ENCODE measurements at regions not wholly inside any gene's neighbourhood (a gene's known extent, or its start where the extent isn't known, plus 50 kb on each side); places are given as distances from the start of the nearest gene placed in this dataset.

DNA sequence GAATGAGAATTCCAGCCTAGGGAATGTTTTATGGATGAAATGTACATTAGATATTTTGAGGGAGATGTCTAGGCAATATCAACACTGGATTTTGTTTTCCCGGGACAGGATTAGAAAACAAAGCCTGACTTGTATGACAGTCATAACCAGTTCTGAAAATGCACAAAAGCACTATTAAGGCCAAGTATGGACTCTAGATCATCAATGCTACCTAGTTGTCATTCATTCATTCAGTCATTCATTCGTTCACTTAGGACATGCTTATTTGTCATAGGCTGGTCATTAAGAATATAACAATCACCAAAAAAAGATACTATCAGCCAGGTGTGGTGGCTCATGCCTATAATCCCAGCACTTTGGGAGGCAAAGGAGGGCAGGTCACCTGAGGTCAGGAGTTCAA, 511.2 kb downstream of the CMPK2 start:
- no peak for DNase-seq (ENCODE audit: low read depth in 2 of 2)

DNA sequence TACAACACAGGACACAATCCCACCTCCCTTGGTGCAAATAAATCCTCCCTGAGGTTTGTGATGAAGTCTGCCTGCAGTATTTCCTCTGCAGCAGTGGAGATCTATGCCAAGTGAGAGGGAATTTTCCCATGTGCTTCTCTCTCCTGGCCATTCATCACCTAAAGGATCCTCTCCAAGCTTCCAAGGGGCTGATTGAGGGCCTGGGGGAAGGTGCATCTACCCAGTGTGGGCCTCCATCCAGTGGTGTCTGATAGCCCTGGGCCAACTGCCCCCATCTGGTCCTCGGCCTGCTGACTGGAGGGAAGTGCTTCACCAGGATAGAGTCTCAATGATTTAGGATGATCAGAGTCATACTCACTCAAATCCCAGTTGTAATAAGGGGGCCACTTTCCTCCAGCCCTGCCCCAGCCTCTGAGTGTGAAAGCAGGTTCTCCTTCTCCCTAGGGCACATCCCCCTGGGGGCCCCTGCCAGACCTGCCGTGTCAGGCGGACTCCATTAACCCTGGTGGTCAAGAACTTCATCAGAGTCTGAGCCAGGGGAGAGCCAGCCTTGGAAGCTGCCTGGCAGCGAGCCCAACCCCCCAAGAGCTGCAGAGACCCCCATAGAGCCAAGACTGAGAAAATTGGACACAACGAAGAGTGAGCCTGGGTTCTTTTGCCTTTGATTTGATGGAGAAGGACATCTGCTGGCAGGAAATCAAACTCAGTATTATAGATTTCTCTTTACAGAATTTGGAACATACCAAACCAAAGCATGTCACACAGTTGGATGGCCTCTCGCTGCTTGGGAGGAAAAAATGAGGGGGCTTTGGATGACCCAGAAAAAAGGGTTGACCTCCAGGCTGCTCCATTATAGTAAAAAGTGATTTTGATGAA, 509.6 kb downstream of the CMPK2 start:
- no peak for DNase-seq (ENCODE audit: low read depth in 2 of 2)

DNA sequence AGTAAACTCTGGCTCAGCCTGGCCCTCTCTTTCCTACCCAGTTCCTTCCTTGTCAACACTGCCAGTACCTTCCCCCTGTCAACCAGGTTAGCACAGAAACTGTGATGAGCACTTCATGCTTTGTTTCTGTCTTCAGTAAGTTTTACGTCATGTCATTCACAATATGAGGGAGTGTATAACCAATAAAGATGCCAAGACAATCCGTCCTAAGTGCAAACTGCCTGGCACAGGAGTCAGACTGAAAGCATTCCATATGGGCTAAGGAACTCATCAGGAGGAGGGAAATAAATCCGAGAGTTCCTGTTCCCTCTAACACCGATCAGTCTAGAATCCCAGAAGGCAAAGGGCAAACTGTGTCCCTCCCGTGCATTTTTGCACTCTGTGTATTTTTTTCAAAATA, 507.2 kb downstream of the CMPK2 start:
- no peak for DNase-seq (ENCODE audit: low read depth in 2 of 2)

DNA sequence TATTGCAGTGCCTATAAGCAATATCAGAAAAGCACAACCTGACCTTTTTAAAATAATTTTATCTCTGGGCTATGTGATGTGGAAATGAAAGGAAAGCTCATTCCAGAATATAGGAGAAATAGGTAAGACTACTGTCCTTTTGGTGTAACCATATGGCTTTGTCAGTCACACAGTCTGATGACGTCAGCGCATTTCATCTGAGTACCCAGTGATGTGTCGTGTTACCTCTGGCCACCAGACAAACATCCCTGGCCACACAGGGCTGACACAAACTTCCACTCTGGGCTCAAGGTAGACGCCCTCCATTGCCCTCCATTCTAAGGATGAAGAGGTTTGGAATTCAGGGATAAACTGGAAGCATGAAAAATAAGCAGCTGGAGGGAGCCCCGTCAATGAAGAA, 506.7 kb downstream of the CMPK2 start:
- no peak for DNase-seq (ENCODE audit: low read depth in 2 of 2)

DNA sequence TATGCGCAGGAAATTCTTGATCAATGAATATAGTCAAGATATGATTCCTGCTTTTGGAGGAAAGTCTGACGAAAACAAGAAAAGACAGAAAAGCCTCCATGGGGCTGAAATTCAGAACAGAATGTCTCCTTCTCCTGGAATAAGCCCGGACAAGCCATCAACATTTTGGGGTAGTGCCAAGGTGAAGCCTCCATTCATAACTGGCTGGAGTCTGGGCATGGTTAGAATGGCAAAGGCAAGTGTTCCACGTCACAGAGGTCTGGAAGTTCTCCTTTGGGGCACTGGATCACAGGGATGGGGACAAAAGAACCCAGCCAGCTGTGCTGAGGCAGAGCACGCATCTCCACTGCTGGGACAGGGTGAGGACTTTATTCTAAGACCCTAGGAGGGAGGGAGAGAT, 505.7 kb downstream of the CMPK2 start:
- no peak for DNase-seq (ENCODE audit: low read depth in 2 of 2)

DNA sequence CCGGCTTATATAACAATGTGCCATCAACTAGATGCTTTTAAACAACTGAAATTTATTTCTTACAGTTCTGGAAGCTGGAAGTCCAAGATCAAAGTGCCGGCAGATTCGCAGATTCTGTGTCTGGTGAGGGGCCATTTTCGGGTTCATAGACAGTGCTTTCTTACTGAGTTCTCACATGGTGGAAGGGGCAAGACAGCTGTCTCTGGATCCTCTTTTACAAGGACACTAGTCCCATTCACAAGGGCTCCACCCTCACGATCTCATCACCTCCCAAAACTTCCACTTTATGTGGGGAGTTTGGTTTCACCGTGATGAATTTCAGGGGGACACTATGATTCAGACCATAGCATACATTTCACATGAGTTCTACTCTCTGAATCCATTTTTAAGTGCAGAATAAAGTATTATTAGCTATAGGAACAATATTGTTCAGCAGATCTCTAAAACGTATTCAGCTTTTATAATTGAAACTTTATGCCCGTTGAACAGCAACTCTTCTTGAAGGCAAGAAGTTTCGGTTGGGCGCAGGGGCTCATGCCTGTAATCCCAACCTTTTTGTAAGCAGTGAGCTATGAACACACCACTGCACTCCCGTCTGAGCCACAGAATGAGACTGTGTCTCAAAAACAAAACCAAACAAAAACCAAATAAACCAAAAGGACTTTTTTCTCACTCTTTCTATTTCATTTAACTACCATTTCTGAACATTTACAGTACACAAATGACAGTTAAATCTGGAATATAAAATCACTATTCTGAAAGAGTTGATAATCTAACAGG, 502.8 kb downstream of the CMPK2 start:
- DNase-seq (ENCODE audit: low read depth in 2 of 2): no peak

DNA sequence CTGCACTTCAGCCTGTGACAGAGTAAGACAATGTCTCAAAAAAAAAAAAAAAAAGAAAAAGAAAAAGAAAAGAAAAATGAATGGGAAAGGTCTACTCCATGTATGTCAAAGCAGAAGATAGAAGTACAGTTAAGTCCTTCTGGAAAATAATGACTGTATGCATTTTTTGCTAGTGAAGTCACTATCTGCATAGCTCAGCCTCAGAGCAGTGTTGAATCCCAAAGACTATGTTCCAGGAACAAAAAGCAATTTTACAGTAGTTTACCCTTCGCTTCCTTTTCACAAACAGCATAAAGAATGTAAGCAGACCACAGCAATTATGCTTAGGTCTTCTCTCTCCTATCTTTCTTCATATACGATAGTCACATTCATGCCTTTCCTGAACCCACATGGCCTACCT, 497.4 kb downstream of the CMPK2 start:
- no peak for DNase-seq (ENCODE audit: low read depth in 2 of 2)

DNA sequence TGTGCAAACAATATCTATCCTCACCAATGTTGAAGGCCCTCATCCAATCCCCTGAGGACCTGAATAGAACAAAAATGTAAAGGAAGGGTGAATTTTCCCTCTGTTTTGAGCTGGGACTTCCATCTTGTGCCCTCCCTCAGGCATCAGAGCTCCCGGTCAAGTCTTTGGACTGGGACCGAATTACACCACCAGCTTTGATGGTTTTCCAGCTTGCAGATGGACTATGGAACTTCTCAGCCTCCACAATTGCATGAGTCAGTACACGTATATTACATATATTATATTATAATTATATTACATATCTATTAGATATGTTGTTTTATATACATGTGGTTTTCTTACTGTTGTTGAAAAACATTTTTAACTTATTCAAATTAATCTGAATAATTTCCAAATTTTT, 496.4 kb downstream of the CMPK2 start:
- DNase-seq (ENCODE audit: low read depth in 2 of 2): no peak

DNA sequence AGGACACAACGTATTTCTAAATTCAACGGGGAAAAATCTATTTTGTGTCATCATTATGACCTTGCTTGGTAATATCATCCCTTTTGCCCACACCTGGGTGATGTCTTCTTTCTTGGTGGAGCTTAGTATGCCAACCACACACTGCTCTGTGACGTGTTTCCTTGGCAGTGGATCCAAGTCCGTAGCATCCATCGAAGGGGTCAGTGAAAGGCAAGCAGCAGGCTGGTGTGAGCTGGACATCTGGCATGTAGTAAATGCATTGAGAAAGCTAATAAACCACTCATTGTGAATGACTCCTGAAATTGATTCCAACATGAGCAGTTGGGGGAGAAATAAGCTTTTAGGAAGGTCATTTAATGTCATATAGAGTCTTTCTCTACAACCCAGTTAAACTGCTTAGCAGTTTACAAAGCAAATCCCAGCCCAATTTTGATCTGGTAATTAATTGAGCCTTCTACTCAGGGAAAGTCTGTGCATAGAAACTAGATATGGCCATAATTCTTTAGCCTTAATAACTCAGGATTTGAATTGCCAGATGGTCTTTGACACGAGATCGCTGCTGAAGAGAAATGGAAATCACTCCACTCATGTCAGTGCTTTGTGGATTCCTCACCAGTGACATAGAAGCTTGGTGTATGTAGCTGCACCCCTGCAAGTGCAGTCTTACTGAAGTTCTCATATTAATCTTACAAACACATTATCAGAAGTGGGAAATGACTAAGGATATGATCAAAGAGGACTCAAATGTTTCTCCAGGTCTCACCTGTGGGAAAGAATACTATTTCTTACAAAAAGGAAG, 494.8 kb downstream of the CMPK2 start:
- no peak for DNase-seq (ENCODE audit: low read depth in 2 of 2)

DNA sequence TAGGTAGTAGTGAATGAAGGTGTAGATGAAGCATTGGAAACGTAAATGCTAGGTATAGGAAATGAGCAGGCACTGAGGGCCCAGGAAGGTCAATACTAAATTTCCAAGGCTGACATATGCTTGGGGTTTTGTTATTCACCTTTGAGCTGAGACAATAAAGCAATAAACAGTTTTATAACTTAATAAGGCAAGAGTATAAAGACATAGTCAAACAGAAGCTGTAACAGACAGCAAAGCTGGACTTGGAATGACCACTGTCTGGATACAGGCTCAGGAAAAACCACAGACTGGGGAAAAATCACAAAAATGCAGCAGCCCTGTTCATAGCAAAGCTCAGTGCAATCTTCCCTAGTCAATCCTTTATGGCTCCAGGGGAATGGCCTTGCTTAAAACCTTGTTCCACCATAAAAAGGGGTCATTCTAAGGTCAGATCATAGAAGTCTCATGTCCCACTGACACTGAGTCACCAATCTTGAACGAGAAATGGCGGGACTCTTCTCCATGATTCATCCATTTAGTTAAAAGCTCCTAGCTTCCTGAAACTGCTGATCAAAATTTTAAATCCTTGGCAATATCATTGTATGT, 493.3 kb downstream of the CMPK2 start:
- no peak for DNase-seq (ENCODE audit: low read depth in 2 of 2)

DNA sequence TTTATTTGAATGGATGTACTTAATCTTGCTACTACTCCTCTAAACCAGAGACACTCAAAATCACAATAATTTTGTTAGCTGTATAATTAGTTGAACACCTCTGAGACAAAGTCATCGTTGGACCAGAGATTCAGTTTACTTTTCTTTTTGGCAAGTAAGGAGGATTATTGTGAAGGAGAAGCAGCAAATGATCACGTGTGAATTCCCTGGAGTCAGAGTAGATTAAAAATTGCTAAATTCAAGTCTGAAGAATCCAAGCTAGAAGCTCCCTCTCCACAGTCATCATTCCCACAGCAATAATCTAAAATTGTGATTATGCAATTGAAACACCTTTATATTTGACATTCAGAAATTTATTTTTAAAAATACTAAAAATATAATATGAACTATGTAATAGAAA, 484.4 kb downstream of the CMPK2 start:
- no peak for DNase-seq (ENCODE audit: low read depth in 2 of 2)

DNA sequence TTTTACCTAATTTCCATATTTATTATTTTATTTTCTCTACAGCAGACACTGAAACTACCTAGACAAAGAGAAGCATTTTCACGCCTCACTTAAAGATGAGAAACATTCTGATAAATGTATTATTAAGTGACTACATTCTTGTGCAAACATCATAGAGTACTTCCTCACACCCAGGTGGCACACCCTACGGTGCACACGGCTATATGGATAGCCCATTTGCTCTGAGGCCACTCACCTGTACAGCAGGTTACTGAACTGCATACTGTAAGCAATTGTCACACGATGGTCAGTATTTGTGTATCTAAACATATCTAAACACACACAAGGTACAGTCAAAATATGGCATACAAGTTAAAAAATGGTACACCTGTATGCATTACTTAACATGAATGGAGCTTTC, 481.4 kb downstream of the CMPK2 start:
- DNase-seq (ENCODE audit: low read depth in 2 of 2): no peak

DNA sequence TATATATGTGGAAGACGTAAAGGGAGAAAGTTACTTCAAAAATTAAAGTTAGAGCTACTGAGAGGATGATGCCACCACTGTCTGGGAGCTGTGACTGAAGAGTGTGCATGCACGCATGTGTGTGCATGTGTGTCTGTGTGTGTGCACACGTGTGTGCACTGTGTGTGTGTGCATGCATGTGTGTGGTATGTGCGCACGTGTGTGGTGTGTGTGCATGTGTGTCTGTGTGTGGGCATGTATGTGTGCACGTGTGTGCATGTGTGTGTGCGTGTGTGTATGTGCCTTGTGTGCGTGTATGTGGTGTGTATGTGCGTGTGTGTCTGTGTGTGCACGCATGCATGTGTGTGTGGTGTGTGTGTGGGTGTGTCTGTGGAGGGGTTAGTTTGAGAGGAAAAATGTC, 473.4 kb downstream of the CMPK2 start:
- no peak for DNase-seq (ENCODE audit: low read depth in 2 of 2)

DNA sequence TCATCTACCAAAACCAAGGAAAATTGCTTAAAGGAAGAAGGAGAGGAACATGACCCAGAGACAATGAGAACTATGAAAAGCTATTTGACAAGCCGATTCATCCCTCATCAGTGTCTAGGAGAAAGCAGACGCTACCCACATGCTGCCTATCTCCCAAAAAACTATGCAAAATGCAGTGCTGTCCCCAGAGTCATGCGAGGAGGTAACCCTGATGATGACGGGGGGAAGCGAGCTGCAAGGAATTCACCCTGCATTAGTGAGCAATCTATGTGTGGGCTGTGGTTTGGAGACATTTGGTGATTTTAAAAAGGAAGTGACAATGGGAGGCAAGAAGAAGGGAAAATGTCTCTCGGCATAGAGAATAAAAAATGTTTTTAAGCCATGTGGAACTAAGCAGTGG, 472.7 kb downstream of the CMPK2 start:
- DNase-seq (ENCODE audit: low read depth in 2 of 2): no peak

DNA sequence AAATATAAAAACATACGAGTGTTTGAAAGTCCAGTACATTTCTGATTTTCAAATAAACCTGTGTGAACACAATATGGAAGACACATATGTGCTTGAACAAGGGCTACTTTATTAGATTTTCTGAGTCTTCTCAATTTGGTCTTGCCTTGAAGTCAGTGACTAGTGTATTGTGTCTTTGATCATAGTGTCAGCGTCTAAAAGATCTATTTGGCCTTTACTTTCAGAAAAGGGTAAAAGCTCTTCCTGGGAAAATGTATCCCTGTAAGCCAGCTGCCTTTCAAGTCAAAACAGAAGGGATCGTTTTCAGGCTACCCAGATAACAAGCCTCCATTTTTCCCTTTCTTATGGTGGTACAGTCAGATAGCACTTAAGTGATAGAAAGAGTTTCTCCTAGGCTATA, 471.9 kb downstream of the CMPK2 start:
- DNase-seq (ENCODE audit: low read depth in 2 of 2): no peak

DNA sequence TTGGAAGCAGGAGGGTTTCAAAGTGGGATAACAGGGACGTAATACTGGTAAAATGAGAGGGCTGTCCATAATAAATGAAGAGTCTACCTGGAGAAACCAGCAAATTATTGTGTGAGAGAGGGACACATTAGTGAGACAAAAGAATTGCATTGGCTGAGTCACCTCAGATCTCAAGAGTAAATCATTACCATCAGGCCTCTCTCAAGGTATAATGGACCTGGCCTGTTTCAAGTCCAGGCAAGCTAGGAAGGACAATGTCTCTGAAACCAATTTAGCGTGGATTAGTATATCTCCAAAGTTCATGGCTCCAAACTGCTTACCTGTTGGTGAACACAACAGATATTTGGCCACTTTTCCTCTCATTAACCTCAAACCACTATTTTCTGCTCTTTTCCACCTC, 471.4 kb downstream of the CMPK2 start:
- DNase-seq (ENCODE audit: low read depth in 2 of 2): no peak

DNA sequence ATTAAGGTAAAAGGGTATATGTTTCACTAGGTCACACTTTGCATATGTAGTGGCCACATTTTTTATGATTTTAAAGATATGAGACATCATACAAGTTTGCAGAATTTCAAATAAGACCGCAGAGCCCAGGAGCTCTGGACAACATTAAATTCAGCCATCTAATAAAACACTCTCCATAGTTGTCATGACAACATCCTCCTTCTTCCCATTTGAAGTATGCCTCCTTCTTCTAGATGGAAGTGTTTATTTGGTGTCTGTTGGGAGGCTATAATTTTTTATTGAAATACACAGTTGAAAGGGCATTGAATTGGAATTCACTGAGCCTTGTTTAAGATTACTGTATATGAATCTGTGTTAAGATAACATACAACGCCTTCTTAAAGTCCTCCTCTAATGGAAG, 467.3 kb downstream of the CMPK2 start:
- no peak for DNase-seq (ENCODE audit: low read depth in 2 of 2)

DNA sequence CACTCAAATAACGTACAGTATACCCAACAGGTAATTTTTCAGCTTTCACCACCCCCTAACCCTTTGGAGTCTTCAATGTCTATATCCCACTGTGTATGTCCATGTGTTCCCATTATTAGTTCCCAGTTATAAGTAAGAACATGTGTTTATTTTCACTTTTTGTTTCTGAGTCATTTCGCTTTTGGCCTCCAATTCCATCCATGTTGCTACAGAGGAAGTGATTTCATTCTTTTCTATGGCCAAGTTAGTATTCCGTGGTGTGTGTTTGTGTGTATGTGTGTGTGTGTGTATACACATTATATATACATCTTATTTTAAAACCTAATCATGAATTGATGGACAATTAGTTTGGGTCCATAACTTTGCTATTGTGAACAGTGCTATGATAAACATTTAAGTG, 464.4 kb downstream of the CMPK2 start:
- DNase-seq (ENCODE audit: low read depth in 2 of 2): no peak

DNA sequence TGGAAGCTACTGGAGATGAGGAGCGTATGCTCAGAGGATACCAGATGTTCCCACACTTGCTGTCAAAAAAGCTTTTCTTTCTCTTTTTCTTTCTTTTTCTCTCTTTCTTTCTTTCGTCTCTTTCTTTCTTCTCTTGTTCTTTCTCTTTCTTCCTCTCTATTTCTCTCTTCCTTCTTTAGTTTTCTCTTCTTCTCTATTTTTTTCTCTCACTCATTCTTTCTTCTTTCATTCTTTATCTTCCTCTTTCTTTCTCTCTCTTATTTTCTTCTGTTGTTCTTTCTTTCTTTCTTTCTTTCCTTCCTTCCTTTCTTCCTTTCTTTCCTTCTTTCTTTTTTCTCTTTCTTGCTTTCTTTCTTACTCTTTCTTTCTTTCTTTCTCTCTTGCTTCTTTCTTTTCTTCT, 457.6 kb downstream of the CMPK2 start:
- no peak for DNase-seq (ENCODE audit: low read depth in 2 of 2)

DNA sequence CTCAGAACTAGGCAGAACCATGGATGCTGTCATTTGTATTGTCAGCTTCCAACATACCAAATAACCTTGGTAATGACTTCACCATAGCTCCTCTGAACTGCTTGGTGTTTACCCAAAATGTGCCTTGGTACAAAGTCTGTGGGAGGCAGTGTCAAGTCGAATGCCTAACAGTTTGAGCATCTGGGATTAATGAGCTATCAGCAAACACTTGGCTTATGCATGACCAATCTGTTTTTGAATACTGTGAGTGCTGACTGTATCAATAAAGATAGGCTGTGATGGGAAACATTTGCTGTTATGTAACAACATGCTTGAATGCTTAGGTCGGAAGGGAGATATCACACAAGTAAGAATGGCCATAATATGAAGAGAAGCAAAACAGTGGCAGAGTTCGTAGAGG, 455.4 kb downstream of the CMPK2 start:
- DNase-seq (ENCODE audit: low read depth in 2 of 2): no peak

DNA sequence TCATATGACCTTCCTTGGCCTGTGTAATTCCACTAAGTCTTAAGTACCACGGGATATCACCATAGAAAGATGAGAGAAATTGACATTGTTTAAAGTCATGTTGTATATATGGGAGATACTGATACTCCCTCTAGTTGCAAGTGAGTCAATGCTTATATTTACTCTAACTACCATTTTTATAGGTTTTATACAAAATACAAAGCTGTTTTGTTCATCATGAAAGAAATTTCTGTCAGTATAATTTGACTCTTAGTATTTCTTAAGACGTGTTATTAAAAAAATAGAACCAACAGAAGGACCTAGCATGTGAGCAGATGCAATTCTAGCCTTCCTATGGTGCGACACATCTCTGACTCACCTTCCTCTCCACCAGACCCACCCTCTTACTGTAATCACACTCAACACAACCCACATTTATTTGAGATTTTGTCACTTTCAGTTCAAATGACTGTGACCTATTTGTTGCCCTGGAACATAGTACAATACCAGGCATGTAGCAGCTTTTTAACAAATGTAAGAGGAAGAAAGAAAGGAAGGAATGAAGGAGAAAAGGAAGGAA, 453.1 kb downstream of the CMPK2 start:
- DNase-seq (ENCODE audit: low read depth in 2 of 2): no peak

DNA sequence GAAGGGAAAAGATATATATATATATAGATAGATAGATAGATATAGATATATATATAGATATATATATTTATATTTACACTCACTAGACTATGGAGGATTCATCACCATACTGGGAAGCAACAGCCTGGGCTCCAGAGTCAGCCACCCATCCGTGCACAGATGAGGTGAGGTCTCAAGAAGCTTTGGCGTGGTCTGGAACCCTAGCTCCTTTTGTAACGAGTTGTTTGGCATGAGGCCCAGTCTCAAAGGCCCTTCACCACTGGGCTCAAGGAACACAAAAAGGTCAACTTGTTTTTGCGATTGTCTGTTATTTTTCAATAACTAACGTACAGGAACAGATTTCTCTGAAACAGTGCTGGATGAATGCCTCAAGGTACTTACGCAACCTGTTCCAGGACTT, 448.7 kb downstream of the CMPK2 start:
- no peak for DNase-seq (ENCODE audit: low read depth in 2 of 2)
